DND-41 (cell line): ENCODE measurements at regions not wholly inside any gene's neighbourhood (a gene's known extent, or its start where the extent isn't known, plus 50 kb on each side); places are given as distances from the start of the nearest gene placed in this dataset.

ENCODE experiments used
- ATAC-seq: fragments of 200-7000 bp; cut with Tn5 transposase; 3 replicates; pipeline ENCODE4 v1.9.1; 2021; ENCODE audit warnings: low read depth; ENCODE audit not compliant: insufficient read depth
- DNase-seq: peaks from one replicate; pipeline ENCODE4 v3.0.0-alpha.2; 2020
- H2AFZ ChIP-seq: 2 replicates; pipeline ENCODE4 v1.6.0; 2012; ENCODE audit warnings: low read depth, low read length
- H3K27ac ChIP-seq: 2 replicates; pipeline ENCODE4 v1.5.1; 2012; ENCODE audit warnings: low read length, inconsistent platforms
- H3K27me3 ChIP-seq: fragments of 200-600 bp; sonication (generic); 2 replicates; pipeline ENCODE4 v1.6.0; 2012; ENCODE audit warnings: low read length, mild to moderate bottlenecking, inconsistent platforms; ENCODE audit not compliant: insufficient read depth, poor library complexity
- H3K36me3 ChIP-seq: 2 replicates; pipeline ENCODE4 v1.5.1; 2012; ENCODE audit warnings: low read length, inconsistent platforms; ENCODE audit not compliant: insufficient read depth
- H3K4me1 ChIP-seq: 2 replicates; pipeline ENCODE4 v1.5.1; 2012; ENCODE audit warnings: mild to moderate bottlenecking, low read length; ENCODE audit not compliant: insufficient read depth
- H3K4me2 ChIP-seq: 2 replicates; pipeline ENCODE4 v1.6.0; 2012; ENCODE audit warnings: mild to moderate bottlenecking, moderate library complexity, low read length, inconsistent platforms; ENCODE audit not compliant: insufficient read depth
- H3K4me3 ChIP-seq, 2 experiments: fragments of 200-600 bp in 1 of 2; shearing (Covaris generic) in 1 of 2; 2 replicates each; pipeline ENCODE4 v1.5.1; 2012 to 2016; ENCODE audit warnings: inconsistent platforms in 2 of 2, low read length in 2 of 2, mild to moderate bottlenecking in 2 of 2, low read depth in 1 of 2, moderate library complexity in 1 of 2
- H3K79me2 ChIP-seq: 2 replicates; pipeline ENCODE4 v1.6.0; 2012; ENCODE audit warnings: low read length, inconsistent platforms; ENCODE audit not compliant: insufficient read depth
- H3K9ac ChIP-seq: 2 replicates; pipeline ENCODE4 v1.6.0; 2012; ENCODE audit warnings: low read depth, mild to moderate bottlenecking, inconsistent platforms, low read length, moderate library complexity
- H3K9me3 ChIP-seq: 2 replicates; pipeline ENCODE4 v1.5.1; 2012; ENCODE audit warnings: low read length, moderate library complexity, mild to moderate bottlenecking, inconsistent platforms; ENCODE audit not compliant: insufficient read depth, severe bottlenecking
- H4K20me1 ChIP-seq: 2 replicates; pipeline ENCODE4 v1.6.0; 2012; ENCODE audit warnings: low read length; ENCODE audit not compliant: insufficient read depth
- CTCF ChIP-seq: IDR thresholded peaks from 2 replicates; pipeline ENCODE4 v1.5.1; 2012; ENCODE audit warnings: borderline replicate concordance, low read length, moderate library complexity, mild to moderate bottlenecking; ENCODE audit not compliant: poor library complexity, severe bottlenecking; ENCODE audit errors: extremely low read depth
- EZH2 ChIP-seq: IDR thresholded peaks from 3 replicates; pipeline ENCODE4 v1.6.1; 2012; ENCODE audit warnings: borderline replicate concordance, low read depth, mild to moderate bottlenecking, moderate library complexity, low read length, inconsistent platforms; ENCODE audit not compliant: severe bottlenecking

GRCh38 chr7:153430931-153431330, 621.3 kb upstream of the DPP6 start:
- Histone ChIP-seq H3K4me2 (no peak overlapping the region), H2AFZ (no peak overlapping the region), H3K4me1 (no peaks in the 10 kb centered on the region), H3K9me3 (no peaks in the 10 kb centered on the region), H3K27me3 (no peaks in the 10 kb centered on the region), H3K9ac (no peak overlapping the region), H3K4me3 (no peak overlapping the region), H4K20me1 (no peaks in the 10 kb centered on the region), H3K27ac (no peak overlapping the region), H3K79me2 (no peaks in the 10 kb centered on the region), H3K36me3 (no peaks in the 10 kb centered on the region)
- DNase-seq: no peak
- ATAC-seq: no peak
- TF ChIP-seq EZH2 (no peak), CTCF (no peak)

GRCh38 chr7:153432063-153432462, 620.1 kb upstream of the DPP6 start:
- H3K9me3 ChIP-seq: no peaks in the 10 kb centered on the region
- ATAC-seq (no peak), DNase-seq (no peak)
- no peaks in the 10 kb centered on the region for H3K4me1 ChIP-seq
- TF ChIP-seq CTCF: no peak
- no peak for TF ChIP-seq EZH2
- no peak overlapping the region for H3K27ac ChIP-seq
- H3K9ac ChIP-seq: no peak overlapping the region
- no peak overlapping the region for H3K4me2 ChIP-seq
- H4K20me1 ChIP-seq: no peaks in the 10 kb centered on the region
- H3K79me2 ChIP-seq: no peaks in the 10 kb centered on the region
- no peak overlapping the region for H2AFZ ChIP-seq
- no peaks in the 10 kb centered on the region for H3K27me3 ChIP-seq
- no peak overlapping the region for H3K4me3 ChIP-seq
- no peaks in the 10 kb centered on the region for H3K36me3 ChIP-seq

GRCh38 chr7:153433223-153433622, 619.0 kb upstream of the DPP6 start:
- Histone ChIP-seq H2AFZ (no peak overlapping the region), H3K4me3 (no peak overlapping the region), H3K79me2 (no peaks in the 10 kb centered on the region), H3K27ac (no peak overlapping the region), H3K4me1 (no peaks in the 10 kb centered on the region), H3K9ac (no peak overlapping the region), H3K9me3 (no peaks in the 10 kb centered on the region), H3K27me3 (no peaks in the 10 kb centered on the region), H3K36me3 (no peaks in the 10 kb centered on the region), H4K20me1 (no peaks in the 10 kb centered on the region), H3K4me2 (no peak overlapping the region)
- TF ChIP-seq EZH2 (no peak), CTCF (no peak)
- ATAC-seq (no peak), DNase-seq (no peak)

GRCh38 chr7:153440715-153441114, 611.5 kb upstream of the DPP6 start:
- TF ChIP-seq EZH2 (no peak), CTCF (no peak)
- Histone ChIP-seq H4K20me1 (no peaks in the 10 kb centered on the region), H3K4me2 (no peak overlapping the region), H3K27me3 (no peaks in the 10 kb centered on the region), H3K36me3 (no peaks in the 10 kb centered on the region), H3K9ac (no peak overlapping the region), H3K4me3 (no peak overlapping the region), H2AFZ (no peak overlapping the region), H3K27ac (no peak overlapping the region), H3K4me1 (no peaks in the 10 kb centered on the region), H3K79me2 (no peaks in the 10 kb centered on the region), H3K9me3 (no peaks in the 10 kb centered on the region)
- DNase-seq (no peak), ATAC-seq (no peak)
